ENCODE measurements at regions not wholly inside any gene's neighbourhood (a gene's known extent, or its start where the extent isn't known, plus 50 kb on each side); places are given as distances from the start of the nearest gene placed in this dataset.

- TF ChIP-seq, protein P1, sequence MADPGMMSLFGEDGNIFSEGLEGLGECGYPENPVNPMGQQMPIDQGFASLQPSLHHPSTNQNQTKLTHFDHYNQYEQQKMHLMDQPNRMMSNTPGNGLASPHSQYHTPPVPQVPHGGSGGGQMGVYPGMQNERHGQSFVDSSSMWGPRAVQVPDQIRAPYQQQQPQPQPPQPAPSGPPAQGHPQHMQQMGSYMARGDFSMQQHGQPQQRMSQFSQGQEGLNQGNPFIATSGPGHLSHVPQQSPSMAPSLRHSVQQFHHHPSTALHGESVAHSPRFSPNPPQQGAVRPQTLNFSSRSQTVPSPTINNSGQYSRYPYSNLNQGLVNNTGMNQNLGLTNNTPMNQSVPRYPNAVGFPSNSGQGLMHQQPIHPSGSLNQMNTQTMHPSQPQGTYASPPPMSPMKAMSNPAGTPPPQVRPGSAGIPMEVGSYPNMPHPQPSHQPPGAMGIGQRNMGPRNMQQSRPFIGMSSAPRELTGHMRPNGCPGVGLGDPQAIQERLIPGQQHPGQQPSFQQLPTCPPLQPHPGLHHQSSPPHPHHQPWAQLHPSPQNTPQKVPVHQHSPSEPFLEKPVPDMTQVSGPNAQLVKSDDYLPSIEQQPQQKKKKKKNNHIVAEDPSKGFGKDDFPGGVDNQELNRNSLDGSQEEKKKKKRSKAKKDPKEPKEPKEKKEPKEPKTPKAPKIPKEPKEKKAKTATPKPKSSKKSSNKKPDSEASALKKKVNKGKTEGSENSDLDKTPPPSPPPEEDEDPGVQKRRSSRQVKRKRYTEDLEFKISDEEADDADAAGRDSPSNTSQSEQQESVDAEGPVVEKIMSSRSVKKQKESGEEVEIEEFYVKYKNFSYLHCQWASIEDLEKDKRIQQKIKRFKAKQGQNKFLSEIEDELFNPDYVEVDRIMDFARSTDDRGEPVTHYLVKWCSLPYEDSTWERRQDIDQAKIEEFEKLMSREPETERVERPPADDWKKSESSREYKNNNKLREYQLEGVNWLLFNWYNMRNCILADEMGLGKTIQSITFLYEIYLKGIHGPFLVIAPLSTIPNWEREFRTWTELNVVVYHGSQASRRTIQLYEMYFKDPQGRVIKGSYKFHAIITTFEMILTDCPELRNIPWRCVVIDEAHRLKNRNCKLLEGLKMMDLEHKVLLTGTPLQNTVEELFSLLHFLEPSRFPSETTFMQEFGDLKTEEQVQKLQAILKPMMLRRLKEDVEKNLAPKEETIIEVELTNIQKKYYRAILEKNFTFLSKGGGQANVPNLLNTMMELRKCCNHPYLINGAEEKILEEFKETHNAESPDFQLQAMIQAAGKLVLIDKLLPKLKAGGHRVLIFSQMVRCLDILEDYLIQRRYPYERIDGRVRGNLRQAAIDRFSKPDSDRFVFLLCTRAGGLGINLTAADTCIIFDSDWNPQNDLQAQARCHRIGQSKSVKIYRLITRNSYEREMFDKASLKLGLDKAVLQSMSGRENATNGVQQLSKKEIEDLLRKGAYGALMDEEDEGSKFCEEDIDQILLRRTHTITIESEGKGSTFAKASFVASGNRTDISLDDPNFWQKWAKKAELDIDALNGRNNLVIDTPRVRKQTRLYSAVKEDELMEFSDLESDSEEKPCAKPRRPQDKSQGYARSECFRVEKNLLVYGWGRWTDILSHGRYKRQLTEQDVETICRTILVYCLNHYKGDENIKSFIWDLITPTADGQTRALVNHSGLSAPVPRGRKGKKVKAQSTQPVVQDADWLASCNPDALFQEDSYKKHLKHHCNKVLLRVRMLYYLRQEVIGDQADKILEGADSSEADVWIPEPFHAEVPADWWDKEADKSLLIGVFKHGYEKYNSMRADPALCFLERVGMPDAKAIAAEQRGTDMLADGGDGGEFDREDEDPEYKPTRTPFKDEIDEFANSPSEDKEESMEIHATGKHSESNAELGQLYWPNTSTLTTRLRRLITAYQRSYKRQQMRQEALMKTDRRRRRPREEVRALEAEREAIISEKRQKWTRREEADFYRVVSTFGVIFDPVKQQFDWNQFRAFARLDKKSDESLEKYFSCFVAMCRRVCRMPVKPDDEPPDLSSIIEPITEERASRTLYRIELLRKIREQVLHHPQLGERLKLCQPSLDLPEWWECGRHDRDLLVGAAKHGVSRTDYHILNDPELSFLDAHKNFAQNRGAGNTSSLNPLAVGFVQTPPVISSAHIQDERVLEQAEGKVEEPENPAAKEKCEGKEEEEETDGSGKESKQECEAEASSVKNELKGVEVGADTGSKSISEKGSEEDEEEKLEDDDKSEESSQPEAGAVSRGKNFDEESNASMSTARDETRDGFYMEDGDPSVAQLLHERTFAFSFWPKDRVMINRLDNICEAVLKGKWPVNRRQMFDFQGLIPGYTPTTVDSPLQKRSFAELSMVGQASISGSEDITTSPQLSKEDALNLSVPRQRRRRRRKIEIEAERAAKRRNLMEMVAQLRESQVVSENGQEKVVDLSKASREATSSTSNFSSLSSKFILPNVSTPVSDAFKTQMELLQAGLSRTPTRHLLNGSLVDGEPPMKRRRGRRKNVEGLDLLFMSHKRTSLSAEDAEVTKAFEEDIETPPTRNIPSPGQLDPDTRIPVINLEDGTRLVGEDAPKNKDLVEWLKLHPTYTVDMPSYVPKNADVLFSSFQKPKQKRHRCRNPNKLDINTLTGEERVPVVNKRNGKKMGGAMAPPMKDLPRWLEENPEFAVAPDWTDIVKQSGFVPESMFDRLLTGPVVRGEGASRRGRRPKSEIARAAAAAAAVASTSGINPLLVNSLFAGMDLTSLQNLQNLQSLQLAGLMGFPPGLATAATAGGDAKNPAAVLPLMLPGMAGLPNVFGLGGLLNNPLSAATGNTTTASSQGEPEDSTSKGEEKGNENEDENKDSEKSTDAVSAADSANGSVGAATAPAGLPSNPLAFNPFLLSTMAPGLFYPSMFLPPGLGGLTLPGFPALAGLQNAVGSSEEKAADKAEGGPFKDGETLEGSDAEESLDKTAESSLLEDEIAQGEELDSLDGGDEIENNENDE (IDR thresholded peaks at IDR 0.05; ENCODE audit: insufficient replicate concordance, low read length) = no peak
- no peak for TF ChIP-seq POU5F1 (IDR thresholded peaks at IDR 0.05; ENCODE audit: low read depth, low read length)
- no peak for TF ChIP-seq TEAD4 (IDR thresholded peaks at IDR 0.05; ENCODE audit: low read depth, low read length)
- no peak for TF ChIP-seq GTF2F1 (IDR thresholded peaks at IDR 0.05; ENCODE audit: borderline replicate concordance, low read depth, low read length)
- no peak for TF ChIP-seq JUND (IDR thresholded peaks at IDR 0.05; ENCODE audit: low read length)
- TF ChIP-seq SIRT6 (IDR thresholded peaks at IDR 0.05; ENCODE audit: low read length) = no peak
- no peak for TF ChIP-seq CREB1 (IDR thresholded peaks at IDR 0.05)
- no peak for TF ChIP-seq CEBPB (IDR thresholded peaks at IDR 0.05; ENCODE audit: low read depth, low read length)
- TF ChIP-seq JUN (IDR thresholded peaks at IDR 0.05; ENCODE audit: low read depth, low read length) = no peak
- TF ChIP-seq BACH1 (IDR thresholded peaks at IDR 0.05; ENCODE audit: low read length) = no peak
Measured at GRCh38 chr13:104895521-104895920, 1639.9 kb downstream of the EFNB2 start (continued).
